ENCODE measurements at regions not wholly inside any gene's neighbourhood (a gene's known extent, or its start where the extent isn't known, plus 50 kb on each side); places are given as distances from the start of the nearest gene placed in this dataset.

GRCh38 chr5:82839881-82840280 is 237.3 kb downstream of the TMEM167A start:
- Histone ChIP-seq H3K4me1 (ENCODE audit: control insufficient read depth, insufficient read depth, low read length) (no peaks in the 10 kb centered on the region), H3K27me3 (ENCODE audit: control insufficient read depth, insufficient read depth, low read length) (no peaks in the 10 kb centered on the region), H3K27ac (ENCODE audit: low read depth, low read length) (no peak overlapping the region), H3K36me3 (ENCODE audit: control insufficient read depth, insufficient read depth, low read length) (no peaks in the 10 kb centered on the region), H3K9me3 (ENCODE audit: control insufficient read depth, insufficient read depth, low read length) (peaks cover 6% of the 10 kb centered on the region), H3K4me3 (ENCODE audit: low read depth, low read length) (no peak overlapping the region)
- no CpG with 5 or more reads among the region's 3 CpGs for WGBS (ENCODE audit: insufficient coverage)
- peak in 1 of 6 donors; percentile 46 for DNase-seq (ENCODE audit: low read depth in 4 of 6, low spot score in 6 of 6)

- Histone ChIP-seq H3K9me3 (ENCODE audit: control insufficient read depth, insufficient read depth, low read length) (peaks cover 6% of the 10 kb centered on the region), H3K27me3 (ENCODE audit: control insufficient read depth, insufficient read depth, low read length) (no peaks in the 10 kb centered on the region), H3K4me3 (ENCODE audit: low read depth, low read length) (no peak overlapping the region), H3K36me3 (ENCODE audit: control insufficient read depth, insufficient read depth, low read length) (no peaks in the 10 kb centered on the region), H3K27ac (ENCODE audit: low read depth, low read length) (no peak overlapping the region), H3K4me1 (ENCODE audit: control insufficient read depth, insufficient read depth, low read length) (no peaks in the 10 kb centered on the region)
- DNase-seq (ENCODE audit: low read depth in 4 of 6, low spot score in 6 of 6) = no peak
Observed at GRCh38 chr5:82835488-82835887, 241.7 kb downstream of the TMEM167A start.

GRCh38 chr5:82834151-82834550 is 243.0 kb downstream of the TMEM167A start:
- Histone ChIP-seq H3K4me3 (ENCODE audit: low read depth, low read length) (no peak overlapping the region), H3K27me3 (ENCODE audit: control insufficient read depth, insufficient read depth, low read length) (no peaks in the 10 kb centered on the region), H3K4me1 (ENCODE audit: control insufficient read depth, insufficient read depth, low read length) (no peaks in the 10 kb centered on the region), H3K9me3 (ENCODE audit: control insufficient read depth, insufficient read depth, low read length) (peaks cover 6% of the 10 kb centered on the region), H3K27ac (ENCODE audit: low read depth, low read length) (no peak overlapping the region), H3K36me3 (ENCODE audit: control insufficient read depth, insufficient read depth, low read length) (no peaks in the 10 kb centered on the region)
- DNase-seq (ENCODE audit: low read depth in 4 of 6, low spot score in 6 of 6) = no peak

- H3K9me3 ChIP-seq (ENCODE audit: control insufficient read depth, insufficient read depth, low read length) = peaks cover 6% of the 10 kb centered on the region
- no peaks in the 10 kb centered on the region for H3K27me3 ChIP-seq (ENCODE audit: control insufficient read depth, insufficient read depth, low read length)
- H3K4me3 ChIP-seq (ENCODE audit: low read depth, low read length) = no peak overlapping the region
- no peaks in the 10 kb centered on the region for H3K4me1 ChIP-seq (ENCODE audit: control insufficient read depth, insufficient read depth, low read length)
- H3K36me3 ChIP-seq (ENCODE audit: control insufficient read depth, insufficient read depth, low read length) = no peaks in the 10 kb centered on the region
- 63% methylated on average over 1 of the region's 3 CpGs for WGBS (ENCODE audit: insufficient coverage)
- no peak overlapping the region for H3K27ac ChIP-seq (ENCODE audit: low read depth, low read length)
- DNase-seq (ENCODE audit: low read depth in 4 of 6, low spot score in 6 of 6) = no peak
Observed at GRCh38 chr5:82833277-82833676, 243.9 kb downstream of the TMEM167A start.

- Histone ChIP-seq H3K4me3 (ENCODE audit: low read depth, low read length) (no peak overlapping the region), H3K27ac (ENCODE audit: low read depth, low read length) (no peak overlapping the region), H3K27me3 (ENCODE audit: control insufficient read depth, insufficient read depth, low read length) (no peaks in the 10 kb centered on the region), H3K36me3 (ENCODE audit: control insufficient read depth, insufficient read depth, low read length) (no peaks in the 10 kb centered on the region), H3K9me3 (ENCODE audit: control insufficient read depth, insufficient read depth, low read length) (peaks cover 6% of the 10 kb centered on the region), H3K4me1 (ENCODE audit: control insufficient read depth, insufficient read depth, low read length) (no peaks in the 10 kb centered on the region)
- WGBS (ENCODE audit: insufficient coverage) = no CpG with 5 or more reads among the region's 2 CpGs
- DNase-seq (ENCODE audit: low read depth in 4 of 6, low spot score in 6 of 6) = no peak
Observed at GRCh38 chr5:82832445-82832844, 244.7 kb downstream of the TMEM167A start.

GRCh38 chr5:82828211-82828610 is 249.0 kb downstream of the TMEM167A start:
- Histone ChIP-seq H3K4me3 (ENCODE audit: low read depth, low read length) (no peak overlapping the region), H3K4me1 (ENCODE audit: control insufficient read depth, insufficient read depth, low read length) (no peaks in the 10 kb centered on the region), H3K27ac (ENCODE audit: low read depth, low read length) (no peak overlapping the region), H3K36me3 (ENCODE audit: control insufficient read depth, insufficient read depth, low read length) (no peaks in the 10 kb centered on the region), H3K9me3 (ENCODE audit: control insufficient read depth, insufficient read depth, low read length) (no peaks in the 10 kb centered on the region), H3K27me3 (ENCODE audit: control insufficient read depth, insufficient read depth, low read length) (no peaks in the 10 kb centered on the region)
- WGBS (ENCODE audit: insufficient coverage) = no CpG with 5 or more reads among the region's 3 CpGs
- DNase-seq (ENCODE audit: low read depth in 4 of 6, low spot score in 6 of 6) = peak in 1 of 6 donors; percentile 27

- Histone ChIP-seq H3K9me3 (ENCODE audit: control insufficient read depth, insufficient read depth, low read length) (no peaks in the 10 kb centered on the region), H3K4me3 (ENCODE audit: low read depth, low read length) (no peak overlapping the region), H3K27me3 (ENCODE audit: control insufficient read depth, insufficient read depth, low read length) (no peaks in the 10 kb centered on the region), H3K27ac (ENCODE audit: low read depth, low read length) (no peak overlapping the region), H3K4me1 (ENCODE audit: control insufficient read depth, insufficient read depth, low read length) (no peaks in the 10 kb centered on the region), H3K36me3 (ENCODE audit: control insufficient read depth, insufficient read depth, low read length) (no peaks in the 10 kb centered on the region)
- peak in 1 of 6 donors; percentile 39 for DNase-seq (ENCODE audit: low read depth in 4 of 6, low spot score in 6 of 6)
- 61% methylated on average over 4 of the region's 5 CpGs for WGBS (ENCODE audit: insufficient coverage)
Observed at GRCh38 chr5:82827651-82828050, 249.5 kb downstream of the TMEM167A start.

- H3K4me3 ChIP-seq (ENCODE audit: low read depth, low read length) = no peak overlapping the region
- no peak for DNase-seq (ENCODE audit: low read depth in 4 of 6, low spot score in 6 of 6)
- H3K27me3 ChIP-seq (ENCODE audit: control insufficient read depth, insufficient read depth, low read length) = no peaks in the 10 kb centered on the region
- H3K4me1 ChIP-seq (ENCODE audit: control insufficient read depth, insufficient read depth, low read length) = no peaks in the 10 kb centered on the region
- H3K36me3 ChIP-seq (ENCODE audit: control insufficient read depth, insufficient read depth, low read length) = no peaks in the 10 kb centered on the region
- no peaks in the 10 kb centered on the region for H3K9me3 ChIP-seq (ENCODE audit: control insufficient read depth, insufficient read depth, low read length)
- no peak overlapping the region for H3K27ac ChIP-seq (ENCODE audit: low read depth, low read length)
- WGBS (ENCODE audit: insufficient coverage) = no CpG with 5 or more reads among the region's 4 CpGs
Observed at GRCh38 chr5:82822634-82822927, 254.6 kb downstream of the TMEM167A start.

GRCh38 chr5:82821846-82822633 is 255.2 kb downstream of the TMEM167A start:
- peak overlapping the region; percentile 74 for H3K27ac ChIP-seq (ENCODE audit: low read depth, low read length)
- no peaks in the 10 kb centered on the region for H3K27me3 ChIP-seq (ENCODE audit: control insufficient read depth, insufficient read depth, low read length)
- DNase-seq (ENCODE audit: low read depth in 4 of 6, low spot score in 6 of 6) = peak in 2 of 6 donors; percentile 24 to 32
- WGBS (ENCODE audit: insufficient coverage) = 100% methylated on average over 1 of the region's 3 CpGs
- no peak overlapping the region for H3K4me3 ChIP-seq (ENCODE audit: low read depth, low read length)
- H3K4me1 ChIP-seq (ENCODE audit: control insufficient read depth, insufficient read depth, low read length) = no peaks in the 10 kb centered on the region
- no peaks in the 10 kb centered on the region for H3K36me3 ChIP-seq (ENCODE audit: control insufficient read depth, insufficient read depth, low read length)
- H3K9me3 ChIP-seq (ENCODE audit: control insufficient read depth, insufficient read depth, low read length) = no peaks in the 10 kb centered on the region

GRCh38 chr5:82820961-82821845 is 256.0 kb downstream of the TMEM167A start:
- no peaks in the 10 kb centered on the region for H3K36me3 ChIP-seq (ENCODE audit: control insufficient read depth, insufficient read depth, low read length)
- H3K4me3 ChIP-seq (ENCODE audit: low read depth, low read length) = no peak overlapping the region
- WGBS (ENCODE audit: insufficient coverage) = 41% methylated on average over 3 of the region's 10 CpGs
- peak in 2 of 6 donors; percentile 65 to 89 for DNase-seq (ENCODE audit: low read depth in 4 of 6, low spot score in 6 of 6)
- peak overlapping the region; percentile 74 for H3K27ac ChIP-seq (ENCODE audit: low read depth, low read length)
- no peaks in the 10 kb centered on the region for H3K9me3 ChIP-seq (ENCODE audit: control insufficient read depth, insufficient read depth, low read length)
- no peaks in the 10 kb centered on the region for H3K27me3 ChIP-seq (ENCODE audit: control insufficient read depth, insufficient read depth, low read length)
- H3K4me1 ChIP-seq (ENCODE audit: control insufficient read depth, insufficient read depth, low read length) = no peaks in the 10 kb centered on the region
